ENCODE measurements at regions not wholly inside any gene's neighbourhood (a gene's known extent, or its start where the extent isn't known, plus 50 kb on each side); places are given as distances from the start of the nearest gene placed in this dataset.
"Not testable (repeated sequence)": the region's sequence is repeated elsewhere in the genome, so short reads cannot be mapped to it uniquely, and the experiment has no call there.

DNA sequence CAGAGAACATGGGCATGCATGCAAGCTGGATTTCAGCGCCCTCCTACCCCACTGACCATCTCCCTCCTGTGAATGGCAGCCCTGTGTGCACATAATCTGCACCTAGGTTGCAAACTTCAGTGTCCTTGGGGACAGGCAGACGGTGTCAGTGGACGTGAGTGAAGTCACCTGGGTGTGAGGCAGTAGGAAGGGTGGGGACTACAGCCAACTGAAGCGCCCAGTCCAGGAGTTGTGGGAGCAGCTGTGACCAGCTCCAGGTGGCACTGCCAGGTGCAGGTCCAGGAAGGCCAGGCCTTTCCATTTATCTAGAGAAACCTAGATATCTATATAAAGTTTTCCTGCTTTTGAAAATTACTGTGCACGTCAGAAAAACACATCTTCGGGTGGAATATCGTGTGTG, 152.3 kb downstream of the BCL2L11 start:
- H3K4me3 ChIP-seq (ENCODE audit: low read depth, low read length); DNase-seq (ENCODE audit: low read depth): not testable (repeated sequence)

DNA sequence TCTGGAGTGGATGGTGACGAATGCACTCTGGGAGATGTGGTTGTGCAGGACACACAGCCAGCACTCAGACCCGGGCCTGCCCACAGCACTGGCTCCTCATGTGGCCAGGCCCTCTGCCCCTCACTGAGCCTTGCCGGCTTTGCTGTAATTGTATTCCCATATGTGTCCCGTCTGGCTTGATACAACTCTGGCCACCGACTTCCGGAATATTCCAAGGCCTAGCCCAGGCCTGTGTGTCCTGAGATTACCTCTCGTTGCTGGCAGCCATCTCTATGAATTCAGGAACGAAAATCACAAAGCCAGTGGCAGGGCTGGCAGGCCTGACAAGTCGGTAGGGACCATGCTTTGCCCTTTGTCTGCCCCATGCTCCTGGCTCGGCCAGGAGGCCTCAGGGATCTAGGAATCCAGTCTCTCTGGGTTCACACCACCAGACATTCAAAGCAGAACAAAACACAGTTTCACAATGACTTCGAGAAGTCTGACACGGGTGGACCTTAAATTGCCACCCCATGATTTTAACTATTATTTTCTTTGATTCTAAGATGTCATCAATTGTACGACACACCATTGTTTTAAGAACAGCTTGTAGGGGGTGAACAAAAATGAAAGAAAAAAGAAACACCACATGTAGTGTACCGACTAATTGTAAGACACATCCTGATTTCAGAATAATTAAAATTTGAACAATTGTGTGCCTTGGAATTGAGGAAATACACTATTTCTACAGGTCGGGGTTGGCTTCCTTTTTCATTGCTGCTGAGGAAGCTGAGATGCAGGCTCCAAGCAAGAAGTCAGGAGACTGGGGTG, 154.5 kb downstream of the BCL2L11 start:
- DNase-seq (ENCODE audit: low read depth); H3K4me3 ChIP-seq (ENCODE audit: low read depth, low read length): not testable (repeated sequence)

DNA sequence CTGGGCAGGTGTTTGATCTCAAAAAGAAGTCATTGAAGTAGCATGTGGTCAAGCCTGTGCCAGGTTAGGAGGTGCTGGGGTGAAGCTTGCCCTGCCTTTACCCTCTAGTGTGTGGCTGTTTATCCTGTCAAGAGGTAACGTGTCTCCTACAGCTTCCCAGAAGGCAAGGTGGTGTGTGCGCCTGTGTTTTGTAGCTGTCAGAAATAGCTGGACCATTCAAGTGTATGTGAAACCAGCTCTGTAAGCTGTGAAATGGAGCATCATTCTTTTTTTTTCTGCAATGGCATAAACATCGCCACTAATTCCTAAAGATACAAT, 155.1 kb downstream of the BCL2L11 start:
- DNase-seq (ENCODE audit: low read depth); H3K4me3 ChIP-seq (ENCODE audit: low read depth, low read length): not testable (repeated sequence)

DNA sequence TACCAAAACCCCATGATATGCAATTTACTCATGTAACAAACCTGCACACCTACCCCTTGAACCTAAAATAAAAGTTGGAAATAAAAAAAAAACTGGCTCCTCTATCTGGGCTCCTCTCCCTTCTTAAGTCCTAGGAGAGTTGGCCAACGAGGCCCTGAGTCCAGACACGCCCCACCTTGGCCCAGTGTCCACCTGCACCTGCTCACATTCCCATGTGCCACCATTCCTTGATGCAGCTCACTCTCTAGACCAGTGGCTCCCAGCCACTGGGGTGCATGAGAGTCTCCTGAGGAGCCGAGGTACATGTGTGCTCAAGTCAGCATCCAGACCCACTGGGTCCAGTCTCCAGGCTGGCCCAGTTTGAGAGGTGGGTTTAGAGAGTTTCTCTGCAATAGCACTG, 157.4 kb downstream of the BCL2L11 start:
- not testable (repeated sequence) for H3K4me3 ChIP-seq (ENCODE audit: low read depth, low read length); DNase-seq (ENCODE audit: low read depth)

DNA sequence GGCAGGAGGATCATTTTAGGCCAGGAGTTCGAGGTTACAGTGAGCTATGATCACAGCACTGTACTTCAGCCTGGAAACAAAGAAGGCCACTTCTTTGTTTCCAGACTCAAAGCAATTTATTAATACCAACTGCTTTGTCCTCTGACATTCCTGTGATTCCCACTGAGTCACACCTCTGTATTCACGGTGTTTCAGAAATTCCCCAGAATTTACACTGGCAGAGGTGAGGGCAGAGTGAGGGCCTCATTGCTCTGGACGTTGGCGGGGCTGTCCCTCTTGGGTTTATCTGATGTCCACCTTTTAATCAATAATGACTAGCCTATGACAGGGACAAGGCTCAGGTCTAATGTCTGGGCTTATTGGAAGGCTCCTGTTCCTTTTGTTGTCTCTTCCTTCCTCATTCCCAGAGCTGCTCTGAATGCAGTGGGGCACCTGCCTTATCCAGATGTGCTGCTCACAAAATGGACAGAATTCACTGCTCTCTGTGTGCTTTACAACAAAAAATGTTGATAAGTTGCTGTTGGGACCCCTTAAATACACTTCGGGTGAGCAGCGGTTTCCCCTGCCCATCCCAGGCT, 160.1 kb downstream of the BCL2L11 start:
- not testable (repeated sequence) for DNase-seq (ENCODE audit: low read depth); H3K4me3 ChIP-seq (ENCODE audit: low read depth, low read length)

DNA sequence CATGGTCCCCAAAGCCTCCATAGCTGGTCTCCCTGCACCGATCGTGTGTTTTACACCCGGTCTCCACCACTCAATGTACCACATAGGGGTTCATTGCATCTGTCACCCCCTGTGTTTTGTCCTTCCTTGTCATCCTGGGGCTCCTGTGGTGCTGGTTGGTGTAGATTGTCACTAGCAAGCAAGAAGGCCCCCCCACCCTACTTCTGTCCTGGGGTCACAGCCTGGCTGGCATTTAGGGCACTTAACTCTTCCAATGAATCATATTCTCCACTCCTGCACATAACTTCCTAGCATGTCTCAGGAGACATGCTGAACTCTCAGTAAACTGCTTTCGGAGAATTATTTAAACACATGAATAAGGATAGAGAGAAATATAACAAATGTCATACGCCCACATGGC, 161.4 kb downstream of the BCL2L11 start:
- not testable (repeated sequence) for DNase-seq (ENCODE audit: low read depth); H3K4me3 ChIP-seq (ENCODE audit: low read depth, low read length)

DNA sequence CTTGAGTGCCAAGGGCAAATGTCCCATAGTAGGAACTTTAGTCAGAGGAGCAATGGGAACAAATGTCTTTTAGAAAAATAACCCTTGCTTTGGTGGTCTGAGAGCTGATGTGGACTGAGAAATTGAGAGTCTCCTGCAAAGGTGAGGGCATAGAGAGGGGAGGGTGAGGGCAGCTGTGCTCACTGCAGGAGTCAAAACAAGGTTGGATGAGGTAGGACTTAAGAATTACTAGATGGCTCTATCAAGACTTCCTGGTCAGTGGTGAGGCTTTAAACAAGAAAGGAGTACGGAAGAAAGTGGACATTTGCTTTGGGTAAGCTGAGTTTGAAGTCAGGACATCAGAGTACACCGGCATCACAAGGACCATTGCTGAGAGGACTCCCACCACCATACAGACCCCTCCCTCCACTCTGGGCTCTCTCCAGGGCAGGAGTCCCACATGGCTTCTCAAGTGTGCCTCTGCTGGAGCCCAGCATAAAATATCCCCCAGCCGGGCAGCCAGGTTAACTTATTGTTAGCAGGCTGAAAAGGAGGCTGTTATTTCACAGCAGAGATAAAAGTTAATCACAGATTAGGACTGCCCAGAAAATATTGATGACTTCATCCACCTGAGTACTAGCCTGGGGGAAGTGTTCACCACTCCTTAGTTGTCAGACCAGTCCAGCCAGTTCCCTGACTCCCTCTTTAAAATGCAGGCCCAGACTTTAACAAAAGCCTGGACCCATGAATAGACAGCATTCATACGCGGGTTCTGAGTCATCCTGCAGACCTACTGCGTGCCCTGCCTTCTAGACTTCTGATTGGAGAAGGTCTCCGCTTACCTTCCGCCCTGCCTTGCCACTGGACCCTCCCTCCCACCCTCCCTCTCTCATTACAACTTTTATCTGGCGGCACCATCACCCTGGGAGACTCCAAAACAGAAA, 167.2 kb downstream of the BCL2L11 start:
- not testable (repeated sequence) for H3K4me3 ChIP-seq (ENCODE audit: low read depth, low read length); DNase-seq (ENCODE audit: low read depth)

DNA sequence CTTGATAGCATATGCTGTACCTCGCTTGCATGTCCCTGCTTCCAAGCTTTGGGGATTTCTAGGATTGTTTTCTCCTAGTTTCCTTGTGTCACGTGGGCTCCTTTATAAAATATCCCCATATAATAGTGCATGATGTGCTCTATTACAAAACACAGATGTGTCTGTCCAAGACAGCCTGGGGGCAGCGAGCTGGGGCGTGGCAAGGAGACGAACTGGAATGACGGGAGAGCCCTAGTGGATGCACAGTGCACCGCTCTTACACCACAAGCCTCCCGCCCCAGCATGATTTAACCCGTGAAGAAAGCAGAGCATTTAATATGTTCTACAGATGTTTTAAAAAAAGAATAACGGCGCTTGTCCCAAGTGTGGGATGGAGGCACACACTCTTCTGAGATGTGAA, 169.7 kb downstream of the BCL2L11 start:
- H3K4me3 ChIP-seq (ENCODE audit: low read depth, low read length); DNase-seq (ENCODE audit: low read depth): not testable (repeated sequence)

DNA sequence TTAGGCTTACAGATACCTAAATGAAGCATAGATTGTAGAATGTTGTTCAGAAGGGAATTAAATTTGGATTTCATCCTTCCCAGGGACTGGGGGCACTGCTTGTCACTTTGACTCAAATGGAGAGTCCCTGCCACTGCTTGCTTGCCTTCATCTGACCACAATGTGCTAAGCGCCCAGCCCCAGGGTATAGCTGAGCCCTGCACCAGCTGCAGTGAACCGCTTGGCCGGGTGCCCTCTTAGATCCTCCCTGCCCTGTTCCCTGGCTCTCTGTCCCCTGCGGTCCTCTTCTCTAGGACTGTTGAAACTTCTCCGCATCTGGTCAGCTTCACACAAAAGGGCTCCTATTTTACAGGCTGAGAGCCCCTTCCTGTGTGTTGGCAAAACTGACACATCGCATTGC, 170.9 kb downstream of the BCL2L11 start:
- not testable (repeated sequence) for DNase-seq (ENCODE audit: low read depth); H3K4me3 ChIP-seq (ENCODE audit: low read depth, low read length)

DNA sequence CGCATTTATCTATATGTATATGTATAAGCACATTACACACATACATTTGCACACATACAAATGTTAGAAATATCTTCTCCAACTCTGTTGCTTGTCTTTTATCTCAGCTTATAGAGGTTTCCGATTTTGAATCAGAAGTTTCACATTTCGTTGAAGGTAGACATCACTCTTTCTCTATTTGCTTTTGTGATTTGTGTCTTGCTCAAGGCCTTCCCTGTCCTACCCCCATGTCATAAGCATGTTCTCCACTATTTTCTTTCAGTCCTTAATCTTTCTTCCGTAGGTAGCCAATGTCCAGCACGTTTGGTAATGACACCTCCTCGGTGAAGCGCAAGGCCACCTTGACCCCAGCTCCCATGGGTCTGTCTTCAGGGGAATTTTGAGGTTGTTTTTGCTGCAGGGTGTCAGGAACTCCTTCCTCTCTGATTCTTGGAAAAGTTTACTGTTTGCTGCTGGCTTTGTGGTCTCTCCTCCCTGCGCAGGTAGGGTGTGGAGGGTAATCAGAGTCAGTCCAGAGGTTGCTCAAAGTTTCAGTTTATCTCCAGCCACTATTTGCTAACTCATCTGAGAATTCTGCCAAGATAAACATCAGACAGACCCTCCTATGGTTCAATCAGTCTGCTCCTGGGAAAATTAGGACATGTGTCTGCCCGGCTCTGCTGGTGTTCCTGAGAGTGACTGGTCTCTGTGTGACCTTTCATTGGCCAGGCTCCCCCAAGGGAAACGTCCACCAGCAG, 171.7 kb downstream of the BCL2L11 start:
- H3K4me3 ChIP-seq (ENCODE audit: low read depth, low read length); DNase-seq (ENCODE audit: low read depth): not testable (repeated sequence)

DNA sequence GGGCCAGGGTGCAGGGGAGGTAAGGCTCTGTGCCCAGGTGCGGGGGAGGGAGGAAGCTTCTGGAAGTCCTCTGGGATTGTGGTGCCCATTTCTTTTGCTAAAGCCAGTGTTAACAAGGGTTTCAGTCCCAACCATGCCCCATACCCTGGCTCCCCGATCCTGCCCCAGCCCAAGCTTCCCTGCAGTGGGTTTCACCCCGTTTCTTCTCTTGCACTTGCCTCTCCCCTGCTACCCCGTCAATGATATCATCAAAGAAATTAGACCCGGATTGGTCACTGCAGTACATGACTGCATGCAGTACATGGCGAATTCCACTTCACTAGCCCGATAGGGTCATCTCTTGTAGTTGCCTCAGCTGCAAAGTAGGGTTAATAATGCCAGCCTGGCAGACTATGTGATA, 174.0 kb downstream of the BCL2L11 start:
- not testable (repeated sequence) for H3K4me3 ChIP-seq (ENCODE audit: low read depth, low read length); DNase-seq (ENCODE audit: low read depth)

DNA sequence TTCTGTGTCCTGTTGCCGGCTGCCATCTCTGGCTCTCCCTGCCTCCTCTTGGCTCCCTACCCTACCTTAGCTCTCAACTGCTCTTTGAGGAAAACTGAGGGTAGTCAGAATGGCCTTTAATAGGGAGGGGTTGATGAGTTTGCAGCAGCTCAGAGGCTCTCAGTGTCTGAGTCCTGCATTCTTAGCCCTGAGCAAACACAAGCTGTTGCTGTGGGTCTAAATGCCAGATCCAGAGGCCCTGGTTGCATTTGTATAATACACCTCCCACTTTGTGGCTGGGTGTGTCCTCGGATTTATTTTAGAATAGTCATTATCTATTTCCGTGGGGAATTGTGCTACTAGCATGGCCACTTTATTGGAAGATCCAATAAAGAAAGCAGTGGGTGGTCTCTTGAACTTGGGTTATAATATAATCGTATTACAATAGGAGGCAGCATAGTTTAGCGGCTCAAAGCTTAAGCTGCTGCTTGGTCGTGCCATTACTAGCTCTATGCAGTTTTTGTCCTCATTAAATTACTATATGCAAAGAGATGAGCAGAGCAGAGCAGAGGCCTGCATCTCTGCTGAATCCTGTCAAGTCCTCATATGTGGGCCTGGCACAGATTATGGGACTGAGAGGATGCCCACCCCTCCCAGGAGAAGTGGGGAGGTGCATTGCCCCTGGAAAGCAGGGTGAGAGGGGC, 175.5 kb downstream of the BCL2L11 start:
- DNase-seq (ENCODE audit: low read depth); H3K4me3 ChIP-seq (ENCODE audit: low read depth, low read length): not testable (repeated sequence)

DNA sequence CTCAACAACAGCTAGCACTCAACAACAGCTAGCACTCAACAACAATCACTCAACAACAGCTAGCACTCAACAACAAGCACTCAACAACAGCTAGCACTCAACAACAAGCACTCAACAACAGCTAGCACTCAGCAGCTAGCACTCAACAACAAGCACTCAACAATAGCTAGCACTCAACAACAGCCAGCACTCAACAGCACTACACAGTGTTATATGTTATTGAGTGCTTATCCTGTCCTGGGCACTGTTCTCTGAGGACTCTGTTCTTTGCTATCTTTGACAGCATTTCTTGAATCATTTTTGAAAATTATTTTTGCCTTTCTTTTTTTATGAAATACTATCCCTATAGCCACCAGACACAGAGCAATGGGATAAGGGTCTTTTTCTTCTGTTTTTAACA, 176.4 kb downstream of the BCL2L11 start:
- not testable (repeated sequence) for DNase-seq (ENCODE audit: low read depth); H3K4me3 ChIP-seq (ENCODE audit: low read depth, low read length)

DNA sequence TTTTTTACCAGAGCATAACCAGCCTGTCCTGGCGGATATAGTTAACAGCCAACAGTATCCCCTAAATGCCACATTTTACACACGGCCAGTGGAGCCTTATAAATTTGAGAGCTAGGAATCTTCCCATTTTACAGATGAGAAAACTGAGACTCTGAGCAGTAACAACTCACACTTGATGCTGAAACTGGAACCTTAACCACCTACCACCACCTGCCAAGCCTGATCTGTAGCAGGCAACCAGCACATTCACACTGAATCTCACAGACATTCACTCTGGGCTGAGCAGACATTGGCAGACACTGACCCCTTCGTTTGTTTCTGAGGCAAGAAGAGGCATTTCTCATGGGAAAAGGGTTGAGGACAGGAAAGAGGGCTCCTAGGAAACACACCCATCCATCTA, 178.2 kb downstream of the BCL2L11 start:
- not testable (repeated sequence) for DNase-seq (ENCODE audit: low read depth)

DNA sequence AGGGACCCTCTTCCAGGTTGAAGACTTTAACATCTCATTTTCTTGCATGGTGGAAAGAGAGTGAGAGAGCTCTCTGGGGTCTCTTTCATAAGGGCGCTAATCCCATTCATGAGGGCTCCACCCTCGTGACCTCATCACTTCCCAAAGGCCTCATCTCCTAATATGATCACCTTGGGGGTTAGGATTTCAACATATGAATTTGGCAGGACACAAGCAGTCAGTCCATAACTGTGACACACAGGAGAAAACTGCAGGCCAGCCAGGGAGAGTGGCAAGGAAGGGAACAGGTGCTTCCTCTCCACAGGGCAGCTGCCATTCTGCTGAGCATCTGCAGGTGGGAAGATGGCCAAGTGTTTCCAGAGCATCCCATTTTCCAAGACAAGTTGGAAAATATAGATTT, 178.9 kb downstream of the BCL2L11 start:
- DNase-seq (ENCODE audit: low read depth) = not testable (repeated sequence)

More for the DNA sequence above, 178.2 kb downstream of the BCL2L11 start:
- not testable (repeated sequence) for H3K4me3 ChIP-seq (ENCODE audit: low read depth, low read length)

DNA sequence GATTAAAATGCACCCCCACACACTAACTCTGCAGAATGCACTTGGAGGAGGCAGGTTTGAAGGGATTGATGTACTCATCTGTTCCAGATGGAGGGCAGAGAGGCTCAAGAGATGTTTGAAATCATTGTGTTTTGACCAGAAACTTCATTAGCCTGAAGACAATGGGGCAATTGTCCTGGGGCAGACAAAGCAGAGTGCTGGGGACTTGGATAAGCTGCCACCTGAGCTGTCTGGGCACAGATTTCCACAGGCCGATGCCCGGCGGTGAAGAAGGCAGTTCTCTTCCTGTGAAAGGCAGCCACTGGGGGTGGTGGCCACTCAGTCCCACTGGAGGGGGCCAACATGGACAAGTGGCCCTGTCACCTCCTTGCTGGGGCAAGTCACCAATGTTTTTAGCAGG, 181.0 kb downstream of the BCL2L11 start:
- not testable (repeated sequence) for DNase-seq (ENCODE audit: low read depth); H3K4me3 ChIP-seq (ENCODE audit: low read depth, low read length)

More for the DNA sequence above, 178.9 kb downstream of the BCL2L11 start:
- H3K4me3 ChIP-seq (ENCODE audit: low read depth, low read length) = not testable (repeated sequence)

DNA sequence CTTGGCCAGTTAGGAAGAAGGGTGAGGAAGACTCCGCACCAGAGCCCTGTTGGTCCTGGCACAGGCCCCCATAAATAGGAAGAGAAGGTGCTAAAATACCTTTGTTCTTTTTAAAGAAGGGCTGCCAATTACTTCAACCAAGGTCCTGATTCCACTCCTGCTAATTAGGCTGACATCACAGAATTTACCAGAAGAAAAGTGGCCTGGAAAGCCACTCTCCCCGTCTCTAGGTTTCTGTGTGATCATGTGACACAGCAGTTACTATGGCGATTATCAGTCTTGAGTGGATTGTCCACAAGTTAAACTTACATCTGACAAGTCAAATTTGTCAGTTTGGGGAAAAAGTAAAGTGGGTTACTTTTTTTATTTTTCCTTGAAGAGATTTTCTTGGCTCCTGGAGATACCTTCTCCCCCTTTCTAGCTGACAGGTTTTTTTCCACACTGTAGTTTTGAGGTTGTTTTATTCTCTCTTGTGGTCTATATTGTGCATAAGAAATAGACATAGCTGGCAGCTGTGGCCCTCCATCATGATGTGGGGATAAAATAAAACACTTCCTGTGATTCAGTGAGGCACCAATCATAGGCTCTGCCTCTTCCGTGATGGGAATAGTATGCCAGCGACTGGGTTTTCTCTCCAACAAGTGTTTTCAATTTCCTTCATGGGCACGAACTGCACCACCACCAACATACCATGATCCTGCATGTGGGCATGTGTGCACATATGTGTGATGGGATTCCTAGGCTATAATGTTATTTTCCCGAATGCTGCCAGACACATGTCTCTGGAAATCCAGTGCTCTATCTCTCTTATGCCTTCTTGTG, 181.9 kb downstream of the BCL2L11 start:
- not testable (repeated sequence) for H3K4me3 ChIP-seq (ENCODE audit: low read depth, low read length); DNase-seq (ENCODE audit: low read depth)

Data from fibroblast of villous mesenchyme (primary cell).